HepG2 (cell line): ENCODE measurements at regions not wholly inside any gene's neighbourhood (a gene's known extent, or its start where the extent isn't known, plus 50 kb on each side); places are given as distances from the start of the nearest gene placed in this dataset.

ENCODE experiments used
- ATAC-seq: fragments of 200-7000 bp; cut with Tn5 transposase; 3 replicates; pipeline ENCODE4 v1.9.1; 2020; ENCODE audit warnings: mild to moderate bottlenecking, moderate library complexity
- BruUV-seq: library from RNA; stranded (reverse); fragments of 400-500 nt; replicated peaks from 2 replicates; lab custom pipeline; 2021; lab: Mats Ljungman, UMichigan
- CTCF ChIA-PET: fragments of 300-600 bp; formaldehyde crosslinking; extraction: SDS; loops from one replicate; lab custom pipeline; 2021; ENCODE audit warnings: low total read pairs, inconsistent platforms, low intra/inter-chr PET ratio; lab: Yijun Ruan, JAX
- POLR2A ChIA-PET: fragments of 350-600 bp; sonication (Branson Sonifier 250); formaldehyde crosslinking; loops from one replicate; lab custom pipeline; 2020; ENCODE audit warnings: antibody characterized with exemption, inconsistent platforms; lab: Yijun Ruan, JAX
- DNase-seq: peaks from one replicate; pipeline ENCODE4 v3.0.0-alpha.2; 2015; ENCODE audit warnings: low spot score
- FAIRE-seq: peaks from 3 replicates; lab custom pipeline; 2011; peaks lifted over from hg19 to GRCh38; lab: Jason Lieb, UNC
- H2AFZ ChIP-seq: one replicate; pipeline ENCODE4 v1.6.1; 2011; ENCODE audit warnings: low read length, inconsistent platforms
- H3K27ac ChIP-seq: fragments of 300-600 bp; 3 replicates; pipeline ENCODE4 v1.8.0; 2011; ENCODE audit warnings: mixed run types, mild to moderate bottlenecking, mixed read lengths, low read length, inconsistent platforms; ENCODE audit not compliant: insufficient read depth; ENCODE audit errors: extremely low read length
- H3K27me3 ChIP-seq, 2 experiments: fragments of 200-600 bp in 1 of 2; 2 replicates in 1 of 2; 3 replicates in 1 of 2; pipeline versions ENCODE4 v1.6.0 to v1.8.0; 2011; ENCODE audit warnings: low read length in 2 of 2, mild to moderate bottlenecking in 2 of 2, moderate library complexity in 2 of 2, inconsistent platforms in 1 of 2; ENCODE audit not compliant: insufficient read depth in 2 of 2, control insufficient read depth in 1 of 2
- H3K36me3 ChIP-seq, 2 experiments: fragments of 200-600 bp in 1 of 2; replicated peaks in 1 of 2; 2 replicates in 1 of 2; 3 replicates in 1 of 2; pipeline versions ENCODE4 v1.5.1 to v1.8.0; 2011; ENCODE audit warnings: low read length in 2 of 2, inconsistent platforms in 1 of 2; ENCODE audit not compliant: insufficient read depth in 2 of 2, control insufficient read depth in 1 of 2
- H3K4me1 ChIP-seq: 2 replicates; pipeline ENCODE4 v1.5.1; 2012; ENCODE audit warnings: low read length, inconsistent platforms; ENCODE audit not compliant: insufficient read depth
- H3K4me2 ChIP-seq: 2 replicates; pipeline ENCODE4 v1.6.0; 2011; ENCODE audit warnings: low read depth, low read length, inconsistent platforms
- H3K4me3 ChIP-seq, 3 experiments: fragments of 200-600 bp in 1 of 3; sonication (generic), shearing (Covaris generic) in 1 of 3; replicated peaks in 1 of 3; 2 replicates each; pipeline ENCODE4 v1.5.1; 2011 to 2016; ENCODE audit warnings: low read length in 3 of 3, inconsistent platforms in 2 of 3, low read depth in 2 of 3, mild to moderate bottlenecking in 2 of 3, control low read depth in 1 of 3, mixed read lengths in 1 of 3; ENCODE audit not compliant: insufficient read depth in 1 of 3
- H3K79me2 ChIP-seq: one replicate; pipeline ENCODE4 v1.6.1; 2011; ENCODE audit warnings: low read length, inconsistent platforms; ENCODE audit not compliant: insufficient read depth
- H3K9ac ChIP-seq: 2 replicates; pipeline ENCODE4 v1.6.0; 2011; ENCODE audit warnings: mild to moderate bottlenecking, low read depth, low read length, inconsistent platforms; ENCODE audit not compliant: insufficient read depth
- H3K9me3 ChIP-seq: 2 replicates; pipeline ENCODE4 v1.5.1; 2012; ENCODE audit warnings: mild to moderate bottlenecking, low read length
- H4K20me1 ChIP-seq: 2 replicates; pipeline ENCODE4 v1.6.0; 2011; ENCODE audit warnings: inconsistent platforms, mild to moderate bottlenecking, low read length, moderate library complexity; ENCODE audit not compliant: insufficient read depth
- ARNT2 ChIP-seq: sonication (generic); formaldehyde crosslinking; IDR thresholded peaks from 2 replicates; pipeline ENCODE4 v1.8.0; 2022; ENCODE audit warnings: mild to moderate bottlenecking, low read depth, missing genetic modification reagents, moderate library complexity
- E2F2 ChIP-seq: sonication (generic); formaldehyde crosslinking; IDR thresholded peaks from 2 replicates; pipeline ENCODE4 v1.4.0; 2020; ENCODE audit warnings: missing genetic modification reagents, borderline replicate concordance
- HOXA7 ChIP-seq: sonication (generic); formaldehyde crosslinking; IDR thresholded peaks from 2 replicates; pipeline ENCODE4 v1.8.1; 2022; ENCODE audit warnings: mild to moderate bottlenecking, missing genetic modification reagents, moderate library complexity
- MYC ChIP-seq: sonication (generic); formaldehyde crosslinking; IDR thresholded peaks from 2 replicates; pipeline ENCODE4 v1.9.0; 2021; ENCODE audit warnings: missing genetic modification reagents, borderline replicate concordance
- ONECUT2 ChIP-seq: sonication (generic); formaldehyde crosslinking; IDR thresholded peaks from 2 replicates; pipeline ENCODE4 v1.4.0; 2020; ENCODE audit warnings: missing genetic modification reagents
- ZFYVE20 ChIP-seq: sonication (generic); formaldehyde crosslinking; IDR thresholded peaks from 2 replicates; pipeline ENCODE4 v1.8.0; 2023; ENCODE audit warnings: low read depth, mild to moderate bottlenecking, moderate library complexity, missing genetic modification reagents, borderline replicate concordance
- ZKSCAN1 ChIP-seq: fragments of 150-350 bp; IDR thresholded peaks from 2 replicates; pipeline ENCODE4 v1.6.1; 2014; ENCODE audit warnings: low read length
- ZNF232 ChIP-seq: sonication (generic); formaldehyde crosslinking; IDR thresholded peaks from 2 replicates; pipeline ENCODE4 v1.4.0; 2020; ENCODE audit warnings: missing genetic modification reagents, borderline replicate concordance
- ZNF251 ChIP-seq: sonication (generic); formaldehyde crosslinking; IDR thresholded peaks from 2 replicates; pipeline ENCODE4 v1.9.0; 2021; ENCODE audit warnings: mild to moderate bottlenecking, missing genetic modification reagents
- ZNF280B ChIP-seq: sonication (generic); formaldehyde crosslinking; IDR thresholded peaks from 2 replicates; pipeline ENCODE4 v1.5.0; 2020; ENCODE audit warnings: missing genetic modification reagents, mild to moderate bottlenecking, borderline replicate concordance
- ZNF512B ChIP-seq: sonication (generic); formaldehyde crosslinking; IDR thresholded peaks from 2 replicates; pipeline ENCODE4 v1.5.1; 2020; ENCODE audit warnings: missing genetic modification reagents, mild to moderate bottlenecking, borderline replicate concordance
- ZNF552 ChIP-seq: sonication (generic); formaldehyde crosslinking; IDR thresholded peaks from 2 replicates; pipeline ENCODE4 v1.9.0; 2022; ENCODE audit warnings: missing genetic modification reagents, mild to moderate bottlenecking, borderline replicate concordance
- ZNF564 ChIP-seq: sonication (generic); formaldehyde crosslinking; IDR thresholded peaks from 2 replicates; pipeline ENCODE4 v1.8.1; 2023; ENCODE audit warnings: mild to moderate bottlenecking, missing genetic modification reagents
- ZNF710 ChIP-seq: sonication (generic); formaldehyde crosslinking; IDR thresholded peaks from 2 replicates; pipeline ENCODE4 v1.5.0; 2020; ENCODE audit warnings: mild to moderate bottlenecking, missing genetic modification reagents, borderline replicate concordance
- ZNF784 ChIP-seq: sonication (generic); formaldehyde crosslinking; IDR thresholded peaks from 2 replicates; pipeline ENCODE4 v1.5.1; 2020; ENCODE audit warnings: missing genetic modification reagents, mild to moderate bottlenecking, borderline replicate concordance
- ZNF879 ChIP-seq: sonication (generic); formaldehyde crosslinking; IDR thresholded peaks from 2 replicates; pipeline ENCODE4 v1.8.1; 2023; ENCODE audit warnings: missing genetic modification reagents
- ZSCAN25 ChIP-seq: sonication (generic); formaldehyde crosslinking; IDR thresholded peaks from 2 replicates; pipeline ENCODE4 v1.8.0; 2022; ENCODE audit warnings: mild to moderate bottlenecking, missing genetic modification reagents
- WGBS: methylation state at CpG from one replicate; pipeline ENCODE4 v1.1.6; 2017; ENCODE audit warnings: low lambda C conversion rate; 5-methylcytosine and 5-hydroxymethylcytosine counted together
- in situ Hi-C: cut with HindIII; loops from 2 replicates; pipeline ENCODE4 v1.10.0; 2017; ENCODE audit warnings: low pct_unique_long_range_greater_than_20kb; ENCODE audit not compliant: extremely low pct_ligation_motif_present
- intact Hi-C: fragments of 100-400 bp; cut with micrococcal nuclease; formaldehyde crosslinking; loops from one replicate; pipeline ENCODE4 v1.10.0; 2022; ENCODE audit not compliant: unreplicated experiment

- TF ChIP-seq ZFYVE20 (no peak), ZNF251 (CRISPR knock-in tag) (no peak), ARNT2 (no peak), ZNF564 (no peak), MYC (no peak), ONECUT2 (CRISPR knock-in tag) (no peak)
These were observed 624.6 kb downstream of the SI start (continued) for GRCh38 chr3:164453714-164454113.

GRCh38 chr3:164452707-164453106, 625.6 kb downstream of the SI start:
- Histone ChIP-seq H3K79me2 (no peaks in the 10 kb centered on the region), H4K20me1 (no peaks in the 10 kb centered on the region), H2AFZ (no peak overlapping the region), H3K9me3 (peaks cover 2% of the 10 kb centered on the region; the same call in 1 of the 2 replicates), H3K4me1 (no peaks in the 10 kb centered on the region), H3K27me3 (no peaks in the 10 kb centered on the region), H3K36me3 (no peaks in the 10 kb centered on the region), H3K4me2 (no peak overlapping the region), H3K27ac (no peak overlapping the region), H3K4me3 (no peak overlapping the region), H3K9ac (no peak overlapping the region)
- intact Hi-C loops (no loop called here), in situ Hi-C loops (no loop called here)
- FAIRE-seq (no peak), DNase-seq (no peak), ATAC-seq (no peak)
- BruUV-seq, result no TSS peak
- POLR2A ChIA-PET, result no interaction called here
- CTCF ChIA-PET, result no interaction called here
- whole genome bisulfite sequencing, result 0% methylated on average over 1 of the region's 1 CpG
- TF ChIP-seq ZNF512B (CRISPR knock-in tag) (no peak), ZNF552 (CRISPR knock-in tag) (no peak), ZSCAN25 (CRISPR knock-in tag) (no peak), HOXA7 (CRISPR knock-in tag) (no peak), ZNF710 (CRISPR knock-in tag) (no peak), ZNF232 (CRISPR knock-in tag) (no peak), ZNF879 (CRISPR knock-in tag) (no peak), ZNF280B (no peak), ZNF784 (no peak), ZKSCAN1 (no peak), E2F2 (no peak)
